ENCODE measurements at regions not wholly inside any gene's neighbourhood (a gene's known extent, or its start where the extent isn't known, plus 50 kb on each side); places are given as distances from the start of the nearest gene placed in this dataset.

- TF ChIP-seq CTCF (conservative IDR thresholded peaks at IDR 0.05), result no peak
- TF ChIP-seq ZFX (IDR thresholded peaks at IDR 0.05), result no peak
Measured at GRCh38 chr10:28091913-28092312, 93.0 kb upstream of the ODAD2 start.
